Stimulated activated memory B cell treated with anti-CD40 and anti-IgM and Interleukin-4, amounts not matched to agents 10 μg/mL and 1 μg/mL and 100 μg/mL, for 72 hours (primary cell): ENCODE measurements at regions not wholly inside any gene's neighbourhood (a gene's known extent, or its start where the extent isn't known, plus 50 kb on each side); places are given as distances from the start of the nearest gene placed in this dataset.
"Not testable (repeated sequence)": the region's sequence is repeated elsewhere in the genome, so short reads cannot be mapped to it uniquely, and the experiment has no call there.

Experiments used
- ATAC-seq: fragments of 150-1000 bp; cut with Tn5 transposase; 2 replicates; pipeline ENCODE4 v1.10.0; 2021
- H3K27ac Mint-ChIP-seq: one replicate; pipeline ENCODE4 v1.8.0; 2022; ENCODE audit warnings: mild to moderate bottlenecking, mixed read lengths
- H3K27me3 Mint-ChIP-seq: one replicate; pipeline ENCODE4 v1.8.0; 2022; ENCODE audit warnings: mixed read lengths
- H3K36me3 Mint-ChIP-seq: one replicate; pipeline ENCODE4 v1.8.0; 2022; ENCODE audit warnings: mixed read lengths
- H3K4me1 Mint-ChIP-seq: one replicate; pipeline ENCODE4 v1.8.0; 2022; ENCODE audit warnings: mixed read lengths
- H3K4me3 Mint-ChIP-seq: one replicate; pipeline ENCODE4 v1.8.0; 2022; ENCODE audit warnings: mild to moderate bottlenecking, moderate library complexity, mixed read lengths
- H3K9me3 Mint-ChIP-seq: one replicate; pipeline ENCODE4 v1.8.0; 2022; ENCODE audit warnings: mixed read lengths

DNA sequence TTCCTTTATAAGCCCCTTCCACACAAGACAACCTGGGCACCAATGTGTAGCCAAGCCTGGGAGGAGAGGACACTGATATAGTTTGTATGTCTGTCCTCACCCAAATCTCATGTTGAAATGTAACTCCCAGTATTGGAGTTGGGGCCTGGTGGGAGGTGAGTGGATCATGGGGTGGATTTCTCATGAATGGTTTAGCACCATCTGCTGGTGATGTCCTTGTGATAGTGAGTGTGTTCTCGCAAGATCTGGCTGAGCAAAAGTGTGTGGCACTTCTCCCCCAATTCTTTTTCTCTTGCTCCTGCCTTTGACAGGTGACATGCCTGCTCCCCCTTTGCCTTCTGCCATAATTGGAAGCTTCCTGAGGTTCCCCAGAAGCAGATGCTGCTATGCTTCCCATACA, 135.8 kb downstream of the USP31 start:
- no peak for ATAC-seq
- Mint-ChIP-seq H3K9me3 (no peaks in the 10 kb centered on the region), H3K4me3 (no peak overlapping the region), H3K27me3 (peaks cover 16% of the 10 kb centered on the region), H3K27ac (no peak overlapping the region), H3K36me3 (no peaks in the 10 kb centered on the region), H3K4me1 (peaks cover 6% of the 10 kb centered on the region)

DNA sequence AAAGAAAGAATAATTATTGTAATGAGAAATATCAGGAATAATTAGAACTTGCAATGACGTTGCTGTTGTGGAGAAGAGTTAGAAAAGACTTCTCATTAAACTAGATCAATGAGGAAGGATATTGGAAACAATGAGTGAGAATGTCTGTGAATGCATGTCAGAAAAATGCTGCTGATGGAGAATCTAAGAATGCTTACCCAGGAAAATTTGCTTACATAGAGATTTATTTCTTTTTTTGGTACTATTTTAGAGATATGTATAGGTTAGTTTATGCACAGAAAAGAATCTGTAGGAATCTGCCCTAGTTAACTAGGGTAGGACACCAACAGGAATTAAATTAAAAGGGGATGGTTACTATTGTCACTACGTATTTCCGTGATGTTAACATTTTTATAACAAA, 140.2 kb downstream of the USP31 start:
- Mint-ChIP-seq H3K4me1 (peaks cover 10% of the 10 kb centered on the region), H3K27ac (no peak overlapping the region), H3K9me3 (no peaks in the 10 kb centered on the region), H3K36me3 (no peaks in the 10 kb centered on the region), H3K4me3 (no peak overlapping the region), H3K27me3 (peaks cover 41% of the 10 kb centered on the region)
- no peak for ATAC-seq

DNA sequence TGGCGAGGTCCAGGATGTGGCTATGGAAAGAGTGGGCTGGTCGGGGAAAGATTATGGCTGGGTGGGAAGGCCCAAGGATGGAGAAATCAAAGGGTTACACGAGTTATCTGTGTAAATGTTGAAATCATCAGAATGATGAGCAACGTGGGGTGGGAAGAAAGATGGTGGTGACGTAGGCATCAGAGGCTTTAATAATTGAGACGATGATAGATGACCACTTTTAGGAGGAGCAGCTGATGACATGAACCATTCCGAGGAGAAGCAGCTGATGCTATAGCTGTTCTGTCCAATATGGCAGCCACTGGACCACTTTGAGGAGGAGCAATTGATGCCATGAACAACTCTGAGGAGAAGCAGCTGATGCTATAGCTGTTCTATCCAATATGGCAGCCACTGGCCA, 141.2 kb downstream of the USP31 start:
- Mint-ChIP-seq H3K36me3 (no peaks in the 10 kb centered on the region), H3K4me1 (peaks cover 10% of the 10 kb centered on the region), H3K27me3 (peaks cover 46% of the 10 kb centered on the region), H3K4me3 (no peak overlapping the region), H3K27ac (no peak overlapping the region), H3K9me3 (no peaks in the 10 kb centered on the region)
- ATAC-seq = no peak

DNA sequence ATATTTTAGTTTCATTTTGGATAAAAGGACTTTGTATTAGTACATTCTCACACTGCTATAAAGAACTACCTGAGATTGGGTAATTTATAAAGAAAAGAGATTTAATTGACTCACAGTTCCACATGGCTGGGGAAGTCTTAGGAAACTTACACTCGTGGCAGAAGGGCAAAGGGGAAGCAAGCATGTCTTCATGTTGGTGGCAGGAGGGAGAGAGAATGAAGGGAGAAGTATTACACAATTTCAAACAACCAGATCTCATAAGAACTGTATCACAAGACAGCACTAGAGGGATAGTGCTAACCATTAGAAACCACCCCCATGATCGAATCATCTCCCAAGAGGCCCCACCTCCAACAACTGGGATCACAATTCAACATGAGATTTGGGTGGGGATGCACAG, 142.9 kb downstream of the USP31 start:
- H3K4me1 Mint-ChIP-seq = peaks cover 10% of the 10 kb centered on the region
- peaks cover 46% of the 10 kb centered on the region for H3K27me3 Mint-ChIP-seq
- no peak for ATAC-seq
- H3K27ac Mint-ChIP-seq = no peak overlapping the region
- no peaks in the 10 kb centered on the region for H3K36me3 Mint-ChIP-seq
- H3K9me3 Mint-ChIP-seq = no peaks in the 10 kb centered on the region
- H3K4me3 Mint-ChIP-seq = no peak overlapping the region

DNA sequence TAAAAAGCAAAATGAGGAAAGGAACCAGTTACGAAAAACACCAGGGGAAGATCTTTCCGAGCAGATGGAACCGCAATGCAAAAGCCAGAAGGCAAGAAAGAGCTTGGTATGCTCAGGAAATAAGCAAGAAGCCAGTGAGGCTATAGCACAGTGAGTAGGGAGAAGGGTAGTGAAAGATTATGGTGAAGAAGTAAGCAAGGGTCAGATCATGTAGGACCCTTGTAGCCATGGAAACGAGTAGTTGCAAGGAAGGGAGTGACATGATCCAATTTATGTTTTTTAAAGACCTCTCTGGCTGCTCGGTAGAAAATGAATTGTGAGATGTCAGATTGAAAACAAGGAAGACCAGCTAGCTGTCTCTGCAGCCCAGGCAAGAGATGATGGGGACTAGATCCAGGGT, 143.3 kb downstream of the USP31 start:
- Mint-ChIP-seq H3K36me3 (no peaks in the 10 kb centered on the region), H3K4me1 (peaks cover 10% of the 10 kb centered on the region), H3K27ac (no peak overlapping the region), H3K4me3 (no peak overlapping the region), H3K27me3 (peaks cover 46% of the 10 kb centered on the region), H3K9me3 (no peaks in the 10 kb centered on the region)
- ATAC-seq = no peak

DNA sequence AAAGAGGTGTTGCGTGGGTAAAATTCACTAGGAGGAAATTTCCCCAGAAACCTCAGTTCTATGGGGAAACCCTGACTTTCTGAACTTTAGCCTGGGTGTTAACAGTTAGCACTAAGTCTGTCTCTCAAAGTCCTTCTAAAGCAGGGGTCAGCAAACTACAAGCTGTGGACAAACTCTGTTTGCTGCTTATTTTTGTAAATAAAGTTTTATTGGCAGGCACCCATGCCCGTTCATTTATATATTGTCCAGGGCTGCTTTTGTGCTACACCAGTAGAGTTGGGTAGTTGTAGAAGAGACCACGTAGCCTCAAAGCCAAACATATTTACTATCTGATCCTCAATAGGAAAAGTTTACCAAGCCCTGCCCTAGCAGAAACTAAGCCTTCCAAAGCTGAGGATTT, 159.7 kb downstream of the USP31 start:
- H3K4me1 Mint-ChIP-seq = no peaks in the 10 kb centered on the region
- no peaks in the 10 kb centered on the region for H3K36me3 Mint-ChIP-seq
- peaks cover 11% of the 10 kb centered on the region for H3K9me3 Mint-ChIP-seq
- ATAC-seq = no peak
- H3K4me3 Mint-ChIP-seq = no peak overlapping the region
- no peak overlapping the region for H3K27ac Mint-ChIP-seq
- peaks cover 36% of the 10 kb centered on the region for H3K27me3 Mint-ChIP-seq

DNA sequence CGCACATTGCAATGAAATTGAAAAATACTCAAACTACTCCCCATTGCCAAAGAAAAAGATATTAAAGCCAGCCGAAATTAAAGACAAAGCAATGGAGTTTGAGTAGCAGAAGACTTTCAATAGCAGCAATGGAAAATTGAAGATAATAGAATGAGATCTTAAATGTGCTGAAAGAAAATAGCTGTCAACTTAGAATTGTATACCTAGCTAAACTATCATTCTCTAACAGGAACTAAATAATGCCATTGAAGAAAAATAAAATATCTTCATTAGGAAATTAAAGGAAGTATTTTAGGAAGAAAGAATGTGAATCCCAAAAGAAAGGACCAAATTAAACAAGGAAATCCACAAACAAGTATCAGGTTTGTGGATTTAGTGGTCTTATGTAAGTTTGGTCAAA, 165.6 kb downstream of the USP31 start:
- Mint-ChIP-seq H3K36me3 (no peaks in the 10 kb centered on the region), H3K27me3 (peaks cover 29% of the 10 kb centered on the region), H3K4me1 (no peaks in the 10 kb centered on the region), H3K27ac (no peak overlapping the region), H3K9me3 (peaks cover 19% of the 10 kb centered on the region), H3K4me3 (no peak overlapping the region)
- ATAC-seq = no peak

GRCh38 chr16:22980514-22980913, 166.6 kb downstream of the HS3ST2 start:
- H3K27me3 Mint-ChIP-seq = peaks cover 23% of the 10 kb centered on the region
- not testable (repeated sequence) for ATAC-seq

GRCh38 chr16:22979038-22979437, 165.1 kb downstream of the HS3ST2 start:
- H3K27ac Mint-ChIP-seq = no peak overlapping the region
- no peaks in the 10 kb centered on the region for H3K36me3 Mint-ChIP-seq
- peaks cover 6% of the 10 kb centered on the region for H3K9me3 Mint-ChIP-seq
- H3K4me1 Mint-ChIP-seq = no peaks in the 10 kb centered on the region
- peaks cover 31% of the 10 kb centered on the region for H3K27me3 Mint-ChIP-seq
- H3K4me3 Mint-ChIP-seq = no peak overlapping the region
- no peak for ATAC-seq

More at GRCh38 chr16:22980514-22980913, 166.6 kb downstream of the HS3ST2 start:
- H3K4me1 Mint-ChIP-seq, H3K4me3 Mint-ChIP-seq, H3K27ac Mint-ChIP-seq, H3K36me3 Mint-ChIP-seq: not testable (repeated sequence)
- H3K9me3 Mint-ChIP-seq = peaks cover 14% of the 10 kb centered on the region

DNA sequence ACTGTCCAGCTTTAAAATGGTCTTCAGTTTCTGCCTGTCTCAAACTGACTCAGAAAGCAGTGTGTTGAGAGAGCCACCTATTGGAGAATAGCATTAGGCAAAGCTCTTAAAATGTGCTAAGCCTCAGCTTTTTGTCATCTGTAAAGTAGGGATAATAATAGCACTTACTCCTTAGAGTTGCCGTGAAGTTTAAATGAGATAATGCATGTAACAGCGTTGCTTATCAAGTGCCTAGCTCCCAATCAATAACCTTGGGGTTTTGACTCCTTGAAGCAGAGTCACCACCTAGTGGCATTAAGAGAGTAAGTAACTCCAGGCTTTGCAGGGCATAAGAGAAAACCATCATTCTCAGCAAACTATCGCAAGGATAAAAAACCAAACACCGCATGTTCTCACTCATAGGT, 163.3 kb downstream of the HS3ST2 start:
- Mint-ChIP-seq H3K27ac (no peak overlapping the region), H3K27me3 (peaks cover 31% of the 10 kb centered on the region), H3K36me3 (no peaks in the 10 kb centered on the region), H3K9me3 (peaks cover 5% of the 10 kb centered on the region), H3K4me3 (no peak overlapping the region), H3K4me1 (no peaks in the 10 kb centered on the region)
- no peak for ATAC-seq

DNA sequence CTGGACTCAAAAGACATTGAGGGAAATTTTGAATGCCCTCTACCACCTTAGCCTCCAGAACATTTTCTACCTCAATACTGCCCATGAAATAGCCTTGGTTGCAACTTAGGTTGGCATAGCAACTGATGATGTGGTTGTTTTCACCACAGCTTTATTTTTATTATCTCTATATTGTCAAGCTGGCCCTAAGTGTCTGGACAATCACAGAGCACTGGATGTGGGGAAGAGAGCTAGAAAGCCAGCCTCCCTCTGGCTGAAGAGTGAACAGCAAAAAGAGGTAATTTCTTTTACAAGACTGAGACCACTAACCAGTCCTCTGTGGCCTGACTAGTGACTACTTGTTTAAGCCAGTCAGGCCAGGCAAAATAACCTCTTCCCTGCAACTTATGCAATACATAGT, 159.6 kb downstream of the HS3ST2 start:
- Mint-ChIP-seq H3K9me3 (no peaks in the 10 kb centered on the region), H3K4me1 (no peaks in the 10 kb centered on the region), H3K27me3 (peaks cover 23% of the 10 kb centered on the region), H3K27ac (no peak overlapping the region), H3K4me3 (no peak overlapping the region), H3K36me3 (no peaks in the 10 kb centered on the region)
- no peak for ATAC-seq

GRCh38 chr16:22971346-22971924, 157.5 kb downstream of the HS3ST2 start:
- Mint-ChIP-seq H3K9me3 (no peaks in the 10 kb centered on the region), H3K4me1 (no peaks in the 10 kb centered on the region), H3K27me3 (peaks cover 30% of the 10 kb centered on the region), H3K4me3 (no peak overlapping the region), H3K36me3 (no peaks in the 10 kb centered on the region), H3K27ac (no peak overlapping the region)
- ATAC-seq = no peak

DNA sequence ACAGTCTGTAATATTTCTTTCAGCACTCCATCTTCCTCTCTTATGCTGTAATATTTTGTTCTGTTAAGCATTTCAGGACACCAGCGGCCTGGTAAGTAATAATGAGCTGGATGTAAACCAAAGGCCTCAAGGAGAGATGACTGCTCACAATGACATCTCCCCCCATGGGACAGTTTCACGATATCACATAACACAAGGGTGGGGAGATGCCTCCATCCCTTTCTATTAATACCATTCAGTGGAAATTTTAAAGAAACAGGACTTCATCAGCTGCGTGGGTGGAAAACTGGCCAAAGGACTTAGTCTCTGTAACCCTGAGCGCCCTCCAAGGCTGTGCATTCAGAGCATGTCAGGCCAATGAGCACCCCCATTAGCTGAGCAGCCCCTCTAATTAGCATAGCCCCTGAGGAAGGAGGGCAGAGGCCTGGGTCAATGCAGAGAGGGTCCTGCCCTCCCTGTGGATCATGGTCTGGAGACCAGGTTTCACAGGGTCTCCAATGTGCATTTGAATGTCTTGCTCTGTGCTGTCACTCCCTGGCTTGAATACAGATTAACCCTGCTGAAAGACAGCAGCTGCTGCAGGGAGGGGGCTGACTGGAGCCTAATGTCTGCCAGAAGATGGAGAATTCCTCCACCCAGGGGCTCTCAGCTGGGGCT, 156.4 kb downstream of the HS3ST2 start:
- no peak for ATAC-seq
- no peaks in the 10 kb centered on the region for H3K9me3 Mint-ChIP-seq
- no peak overlapping the region for H3K27ac Mint-ChIP-seq
- no peaks in the 10 kb centered on the region for H3K36me3 Mint-ChIP-seq
- H3K4me1 Mint-ChIP-seq = no peaks in the 10 kb centered on the region
- H3K27me3 Mint-ChIP-seq = peaks cover 37% of the 10 kb centered on the region
- no peak overlapping the region for H3K4me3 Mint-ChIP-seq

DNA sequence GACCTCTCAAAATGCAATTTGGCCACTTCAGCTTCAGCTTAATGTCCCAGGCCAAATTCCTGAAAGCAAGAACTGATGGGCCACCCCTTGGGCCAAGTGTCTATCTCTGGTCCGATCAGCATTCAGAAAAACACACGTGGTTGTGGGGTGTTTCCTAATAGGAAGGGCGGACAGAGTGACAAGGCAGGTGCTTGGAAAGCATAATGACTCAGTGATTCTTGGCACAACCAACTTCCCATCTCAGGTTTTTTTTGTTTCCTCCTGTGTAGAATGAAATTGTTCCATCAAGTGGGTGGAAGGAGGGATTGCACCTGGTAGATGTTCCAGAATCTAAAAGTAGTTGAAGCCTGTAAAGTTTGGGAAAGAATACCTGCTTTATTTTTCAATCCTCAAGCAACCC, 155.6 kb downstream of the HS3ST2 start:
- Mint-ChIP-seq H3K4me1 (no peaks in the 10 kb centered on the region), H3K27me3 (peaks cover 36% of the 10 kb centered on the region), H3K4me3 (no peak overlapping the region), H3K9me3 (peaks cover 2% of the 10 kb centered on the region), H3K27ac (no peak overlapping the region), H3K36me3 (no peaks in the 10 kb centered on the region)
- ATAC-seq = no peak

DNA sequence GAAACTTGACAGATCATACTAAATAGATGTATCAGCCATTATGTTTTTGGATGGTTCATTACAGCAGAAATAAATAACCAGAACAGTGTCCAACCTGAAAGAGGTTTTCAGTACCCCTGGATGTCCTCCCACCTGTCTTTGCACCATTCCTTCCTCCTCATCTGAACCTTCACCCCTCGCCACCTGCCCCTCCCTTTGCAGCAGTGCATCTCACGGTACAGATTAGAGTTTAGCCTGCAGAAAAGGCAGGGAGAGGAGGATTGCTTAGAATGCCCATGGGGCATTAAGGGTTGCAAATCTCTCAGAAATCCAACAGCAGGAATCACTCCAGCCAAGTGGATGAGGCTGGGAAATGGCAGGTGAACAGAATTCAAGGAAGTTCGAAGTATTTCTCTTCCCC, 155.0 kb downstream of the HS3ST2 start:
- no peak for ATAC-seq
- peaks cover 40% of the 10 kb centered on the region for H3K27me3 Mint-ChIP-seq
- no peaks in the 10 kb centered on the region for H3K36me3 Mint-ChIP-seq
- H3K9me3 Mint-ChIP-seq = peaks cover 2% of the 10 kb centered on the region
- H3K4me1 Mint-ChIP-seq = no peaks in the 10 kb centered on the region
- H3K4me3 Mint-ChIP-seq = no peak overlapping the region
- no peak overlapping the region for H3K27ac Mint-ChIP-seq

GRCh38 chr16:22967521-22968095, 153.6 kb downstream of the HS3ST2 start:
- H3K27ac Mint-ChIP-seq = no peak overlapping the region
- H3K36me3 Mint-ChIP-seq = no peaks in the 10 kb centered on the region

More at GRCh38 chr16:22967521-22968095, 153.6 kb downstream of the HS3ST2 start:
- peaks cover 52% of the 10 kb centered on the region for H3K27me3 Mint-ChIP-seq
- ATAC-seq = no peak
- no peaks in the 10 kb centered on the region for H3K4me1 Mint-ChIP-seq
- H3K4me3 Mint-ChIP-seq = no peak overlapping the region
- H3K9me3 Mint-ChIP-seq = peaks cover 2% of the 10 kb centered on the region
